HEK293 (cell line): ENCODE measurements at regions not wholly inside any gene's neighbourhood (a gene's known extent, or its start where the extent isn't known, plus 50 kb on each side); places are given as distances from the start of the nearest gene placed in this dataset.

Source experiments
- CTCF ChIA-PET: fragments of 350-600 bp; formaldehyde crosslinking; extraction: SDS; loops from one replicate; lab custom pipeline; 2021; ENCODE audit warnings: antibody characterized with exemption; lab: Yijun Ruan, JAX
- POLR2A ChIA-PET: fragments of 300-600 bp; formaldehyde crosslinking; extraction: SDS; loops from one replicate; lab custom pipeline; 2020; ENCODE audit warnings: antibody characterized with exemption, inconsistent platforms; lab: Yijun Ruan, JAX
- H3K27ac ChIP-seq: fragments of 200-500 bp; sonication (Bioruptor generic); 2 replicates; pipeline ENCODE4 v1.5.1; 2014; ENCODE audit warnings: low read depth, low read length, control low read depth, inconsistent platforms; ENCODE audit errors: extremely low read depth
- H3K36me3 ChIP-seq, 2 experiments: fragments of 200-500 bp in 1 of 2; sonication (Bioruptor generic) in 1 of 2; 1 replicate in 1 of 2; 2 replicates in 1 of 2; pipeline ENCODE4 v1.5.1; 2014 to 2017; ENCODE audit warnings: inconsistent platforms in 2 of 2, low read length in 2 of 2; ENCODE audit not compliant: control insufficient read depth in 2 of 2, insufficient read depth in 1 of 2
- H3K4me1 ChIP-seq: fragments of 200-500 bp; sonication (Bioruptor generic); 2 replicates; pipeline ENCODE4 v1.5.1; 2014; ENCODE audit warnings: mild to moderate bottlenecking, low read length, inconsistent platforms; ENCODE audit not compliant: control insufficient read depth, insufficient read depth
- H3K4me3 ChIP-seq: 2 replicates; pipeline ENCODE4 v1.5.1; 2011; ENCODE audit warnings: low read depth, mild to moderate bottlenecking, control low read depth, low read length, moderate library complexity
- H3K9me3 ChIP-seq: fragments of 200-500 bp; sonication (Bioruptor generic); 2 replicates; pipeline ENCODE4 v1.5.1; 2014; ENCODE audit warnings: low read depth, low read length, inconsistent platforms; ENCODE audit not compliant: control insufficient read depth, insufficient read depth
- BCL11A ChIP-seq: fragments of 450-650 bp; formaldehyde crosslinking; IDR thresholded peaks from 2 replicates; pipeline ENCODE4 v1.5.1; 2016; ENCODE audit warnings: low read depth, missing biosample characterization, missing genetic modification characterization
- PRDM10 ChIP-seq: fragments of 450-650 bp; formaldehyde crosslinking; IDR thresholded peaks from 2 replicates; pipeline ENCODE4 v1.5.1; 2016; ENCODE audit warnings: missing biosample characterization, missing genetic modification characterization
- RBAK ChIP-seq: fragments of 450-650 bp; formaldehyde crosslinking; IDR thresholded peaks from 2 replicates; pipeline ENCODE4 v1.5.1; 2016; ENCODE audit warnings: missing biosample characterization, missing genetic modification characterization
- ZBTB26 ChIP-seq: fragments of 450-650 bp; formaldehyde crosslinking; optimal IDR thresholded peaks from 2 replicates; pipeline ENCODE3; 2016; ENCODE audit warnings: missing biosample characterization, mild to moderate bottlenecking, missing genetic modification characterization
- ZIC2 ChIP-seq: fragments of 450-650 bp; formaldehyde crosslinking; IDR thresholded peaks from 2 replicates; pipeline ENCODE4 v1.5.1; 2016; ENCODE audit warnings: missing biosample characterization, missing genetic modification characterization
- ZNF140 ChIP-seq: fragments of 450-650 bp; formaldehyde crosslinking; IDR thresholded peaks from 2 replicates; pipeline ENCODE4 v1.5.1; 2016; ENCODE audit warnings: missing biosample characterization, missing genetic modification characterization
- ZNF175 ChIP-seq: fragments of 450-650 bp; formaldehyde crosslinking; IDR thresholded peaks from 2 replicates; pipeline ENCODE4 v1.5.1; 2016; ENCODE audit warnings: missing biosample characterization, missing genetic modification characterization
- ZNF223 ChIP-seq: fragments of 450-650 bp; formaldehyde crosslinking; IDR thresholded peaks from 2 replicates; pipeline ENCODE4 v1.5.1; 2016; ENCODE audit warnings: missing biosample characterization, missing genetic modification characterization
- ZNF580 ChIP-seq: fragments of 450-650 bp; formaldehyde crosslinking; IDR thresholded peaks from 2 replicates; pipeline ENCODE4 v1.5.1; 2016; ENCODE audit warnings: missing biosample characterization, missing genetic modification characterization
- ZNF585B ChIP-seq: fragments of 450-650 bp; formaldehyde crosslinking; IDR thresholded peaks from 2 replicates; pipeline ENCODE4 v1.5.1; 2016; ENCODE audit warnings: missing biosample characterization, missing genetic modification characterization
- ZNF621 ChIP-seq: fragments of 450-650 bp; formaldehyde crosslinking; IDR thresholded peaks from 2 replicates; pipeline ENCODE4 v1.5.1; 2017; ENCODE audit warnings: missing biosample characterization, missing genetic modification characterization
- ZNF639 ChIP-seq: fragments of 450-650 bp; formaldehyde crosslinking; IDR thresholded peaks from 2 replicates; pipeline ENCODE4 v1.5.1; 2016; ENCODE audit warnings: missing biosample characterization, missing genetic modification characterization

GRCh38 chr1:240031414-240031813 is 60.3 kb upstream of the FMN2 start (continued):
- TF ChIP-seq PRDM10 (tag by site-specific recombination) (no peak), ZBTB26 (tag by site-specific recombination) (no peak), ZNF223 (tag by site-specific recombination) (no peak)

- CTCF ChIA-PET = interaction anchor here (0.9 to 10.4 kb wide), 2 partner anchors 59 to 154 kb away, joined by 3 to 120 read pairs; no protein-coding TSS in a partner anchor
These were observed 58.3 kb upstream of the FMN2 start for GRCh38 chr1:240033406-240033805.

More at GRCh38 chr1:240033406-240033805, 58.3 kb upstream of the FMN2 start:
- Histone ChIP-seq H3K36me3 (no peaks in the 10 kb centered on the region), H3K9me3 (no peaks in the 10 kb centered on the region), H3K4me3 (no peak overlapping the region), H3K4me1 (no peaks in the 10 kb centered on the region), H3K27ac (no peak overlapping the region)
- POLR2A ChIA-PET = no interaction called here
- TF ChIP-seq ZNF175 (tag by site-specific recombination) (no peak), ZNF580 (tag by site-specific recombination) (no peak), ZNF140 (tag by site-specific recombination) (no peak), ZNF621 (tag by site-specific recombination) (no peak), RBAK (tag by site-specific recombination) (no peak), BCL11A (tag by site-specific recombination) (no peak), ZNF585B (tag by site-specific recombination) (no peak), PRDM10 (tag by site-specific recombination) (no peak), ZNF639 (tag by site-specific recombination) (no peak), ZIC2 (tag by site-specific recombination) (no peak)
